B cell (primary cell): ENCODE measurements at regions not wholly inside any gene's neighbourhood (a gene's known extent, or its start where the extent isn't known, plus 50 kb on each side); places are given as distances from the start of the nearest gene placed in this dataset.

Source experiments
- ATAC-seq: fragments of 200-7000 bp; cut with Tn5 transposase; one replicate; pipeline ENCODE4 v1.10.0; 2021; ENCODE audit warnings: low read depth, mild to moderate bottlenecking, moderate number of reproducible peaks, moderate library complexity
- CTCF ChIA-PET: fragments of 350-600 bp; sonication (Branson Sonifier 250); formaldehyde crosslinking; loops from one replicate; lab custom pipeline; 2021; ENCODE audit warnings: antibody characterized with exemption, inconsistent platforms; lab: Charles Lee
- POLR2A ChIA-PET: fragments of 350-600 bp; sonication (Branson Sonifier 250); formaldehyde crosslinking; loops from one replicate; lab custom pipeline; 2021; ENCODE audit warnings: antibody characterized with exemption; lab: Charles Lee
- DNase-seq: peaks from one replicate; pipeline ENCODE4 v3.0.0; 2013
- H2AFZ ChIP-seq: 2 replicates; pipeline ENCODE4 v1.6.1; 2012; ENCODE audit warnings: mild to moderate bottlenecking, low read depth, low read length; ENCODE audit not compliant: insufficient read depth, poor library complexity, severe bottlenecking
- H3K27ac ChIP-seq, 2 donors: 1 replicate in 1 of 2; 2 replicates in 1 of 2; pipeline ENCODE4 v1.5.1; 2012 to 2013; ENCODE audit warnings: low read length in 2 of 2, mild to moderate bottlenecking in 2 of 2, moderate library complexity in 1 of 2
- H3K27me3 ChIP-seq, 4 experiments: fragments of 200-600 bp in 1 of 4; sonication (generic) in 1 of 4; replicated peaks in 1 of 4; 1 replicate in 2 of 4; 2 replicates in 2 of 4; pipeline versions ENCODE4 v1.6.1 to v1.7.0; 2013 to 2016; ENCODE audit warnings: low read length in 3 of 4, mild to moderate bottlenecking in 2 of 4, mixed read lengths in 1 of 4, moderate library complexity in 1 of 4; ENCODE audit not compliant: insufficient read depth in 4 of 4, control insufficient read depth in 3 of 4; ENCODE audit errors: control extremely low read depth in 1 of 4
- H3K36me3 ChIP-seq, 2 experiments: replicated peaks in 1 of 2; 1 replicate in 1 of 2; 2 replicates in 1 of 2; pipeline versions ENCODE4 v1.6.1 to v1.7.1; 2013; ENCODE audit warnings: low read length in 1 of 2; ENCODE audit not compliant: insufficient read depth in 2 of 2, control insufficient read depth in 1 of 2; ENCODE audit errors: control extremely low read depth in 1 of 2, extremely low read depth in 1 of 2
- H3K4me1 ChIP-seq, 2 donors: fragments of 200-600 bp in 1 of 2; sonication (generic) in 1 of 2; 1 replicate in 1 of 2; 2 replicates in 1 of 2; pipeline versions ENCODE4 v1.5.1 to v1.6.1; 2013 to 2017; ENCODE audit warnings: low read length in 2 of 2; ENCODE audit not compliant: control insufficient read depth in 2 of 2, insufficient read depth in 2 of 2
- H3K4me2 ChIP-seq: replicated peaks from 2 replicates; pipeline ENCODE3; 2012; ENCODE audit warnings: mild to moderate bottlenecking, low read depth, low read length; ENCODE audit not compliant: poor library complexity, severe bottlenecking
- H3K4me3 ChIP-seq, 5 experiments: fragments of 200-600 bp in 1 of 5; sonication (generic) in 1 of 5; 1 replicate in 3 of 5; 2 replicates in 2 of 5; pipeline versions ENCODE4 v1.5.1 to v1.7.0; 2011 to 2016; ENCODE audit warnings: low read length in 4 of 5, mild to moderate bottlenecking in 4 of 5, low read depth in 2 of 5, control low read depth in 1 of 5, moderate library complexity in 1 of 5; ENCODE audit not compliant: insufficient read depth in 1 of 5; ENCODE audit errors: control extremely low read depth in 1 of 5, extremely low read depth in 1 of 5
- H3K79me2 ChIP-seq: fragments of 200-600 bp; sonication (generic); one replicate; pipeline ENCODE4 v1.6.0; 2016; ENCODE audit warnings: low read length; ENCODE audit not compliant: control insufficient read depth, insufficient read depth
- H3K9ac ChIP-seq: fragments of 200-600 bp; sonication (generic); 2 replicates; pipeline ENCODE4 v1.6.1; 2017; ENCODE audit warnings: mild to moderate bottlenecking, low read length, moderate library complexity
- H3K9me3 ChIP-seq, 3 donors: one replicate each; pipeline versions ENCODE4 v1.6.1 to v1.7.1; 2013; ENCODE audit warnings: low read length in 2 of 3; ENCODE audit not compliant: control insufficient read depth in 2 of 3, insufficient read depth in 1 of 3; ENCODE audit errors: control extremely low read depth in 1 of 3
- H4K20me1 ChIP-seq: 2 replicates; pipeline ENCODE4 v1.6.0; 2012; ENCODE audit warnings: mild to moderate bottlenecking, low read length; ENCODE audit not compliant: insufficient read depth, control insufficient read depth, poor library complexity, severe bottlenecking
- H3K27ac Mint-ChIP-seq: one replicate; pipeline ENCODE4 v1.8.0; 2021; ENCODE audit warnings: mixed read lengths
- H3K27me3 Mint-ChIP-seq: one replicate; pipeline ENCODE4 v1.8.0; 2021; ENCODE audit warnings: mixed read lengths
- H3K4me1 Mint-ChIP-seq: one replicate; pipeline ENCODE4 v1.8.0; 2021; ENCODE audit warnings: mixed read lengths
- H3K4me3 Mint-ChIP-seq: one replicate; pipeline ENCODE4 v1.8.0; 2021; ENCODE audit warnings: mixed read lengths
- H3K9me3 Mint-ChIP-seq: one replicate; pipeline ENCODE4 v1.8.0; 2022; ENCODE audit warnings: mixed read lengths; ENCODE audit not compliant: insufficient read depth
- CTCF ChIP-seq: fragments of 200-600 bp; IDR thresholded peaks from one replicate; pipeline ENCODE4 v1.8.0; 2022; ENCODE audit warnings: antibody characterized with exemption, mild to moderate bottlenecking
- EZH2 ChIP-seq: IDR thresholded peaks from 2 replicates; pipeline ENCODE4 v1.6.1; 2012; ENCODE audit warnings: borderline replicate concordance, low read depth, mild to moderate bottlenecking, moderate library complexity, low read length; ENCODE audit not compliant: insufficient read depth, poor library complexity, severe bottlenecking
- WGBS: methylation state at CpG from one replicate; pipeline ENCODE4 v1.1.5; 2013; ENCODE audit warnings: missing lambda C conversion rate; ENCODE audit not compliant: insufficient coverage; 5-methylcytosine and 5-hydroxymethylcytosine counted together
- intact Hi-C: fragments of 100-400 bp; cut with micrococcal nuclease; formaldehyde crosslinking; loops from one replicate; pipeline ENCODE4 v1.10.0; 2022

- Mint-ChIP-seq H3K4me3 (no peak overlapping the region), H3K9me3 (no peaks in the 10 kb centered on the region), H3K27ac (no peak overlapping the region), H3K27me3 (peaks cover 3% of the 10 kb centered on the region), H3K4me1 (no peaks in the 10 kb centered on the region)
- Histone ChIP-seq H3K27ac (no peak overlapping the region), H3K4me3 (no peak overlapping the region), H3K27me3 (no peaks in the 10 kb centered on the region), H2AFZ (no peak overlapping the region), H3K79me2 (no peaks in the 10 kb centered on the region), H3K9me3 (peaks cover 0 to 5% (median 0%) of the 10 kb centered on the region in 3 donors), H3K9ac (no peak overlapping the region), H3K36me3 (no peaks in the 10 kb centered on the region), H3K4me2 (no peak overlapping the region), H3K4me1 (no peaks in the 10 kb centered on the region), H4K20me1 (no peaks in the 10 kb centered on the region)
- ATAC-seq: no peak
- ChIA-PET POLR2A (no interaction called here), CTCF (no interaction called here)
- TF ChIP-seq CTCF (no peak), EZH2 (no peak)
- intact Hi-C loops: no loop called here
- DNase-seq: no peak
- WGBS: 83% methylated on average over 1 of the region's 1 CpG
Observed at GRCh38 chr7:4444106-4444505, 238.0 kb upstream of the FOXK1 start.

- 90% methylated on average over 2 of the region's 2 CpGs for WGBS
- H3K4me2 ChIP-seq: no peak overlapping the region
- H3K9me3 ChIP-seq: peaks cover 0 to 12% (median 0%) of the 10 kb centered on the region in 3 donors
- intact Hi-C loops: no loop called here
- H2AFZ ChIP-seq: no peak overlapping the region
- no peaks in the 10 kb centered on the region for H3K4me1 ChIP-seq
- ATAC-seq (no peak), DNase-seq (no peak)
- Mint-ChIP-seq H3K27ac (no peak overlapping the region), H3K4me1 (no peaks in the 10 kb centered on the region), H3K9me3 (no peaks in the 10 kb centered on the region), H3K4me3 (no peak overlapping the region), H3K27me3 (peaks cover 3% of the 10 kb centered on the region)
- H3K79me2 ChIP-seq: no peaks in the 10 kb centered on the region
- H3K9ac ChIP-seq: no peak overlapping the region
- POLR2A ChIA-PET: no interaction called here
- no peak overlapping the region for H3K4me3 ChIP-seq
- H3K27me3 ChIP-seq: no peaks in the 10 kb centered on the region
- no peak overlapping the region for H3K27ac ChIP-seq
- H4K20me1 ChIP-seq: no peaks in the 10 kb centered on the region
- CTCF ChIA-PET: no interaction called here
- no peaks in the 10 kb centered on the region for H3K36me3 ChIP-seq
- no peak for TF ChIP-seq EZH2
- TF ChIP-seq CTCF: no peak
Observed at GRCh38 chr7:4445777-4446176, 236.3 kb upstream of the FOXK1 start.
